Kidney tubule cell (primary cell): ENCODE measurements at regions not wholly inside any gene's neighbourhood (a gene's known extent, or its start where the extent isn't known, plus 50 kb on each side); places are given as distances from the start of the nearest gene placed in this dataset.

Experiments
- DNase-seq: peaks from one replicate; pipeline ENCODE4 v3.0.0-alpha.2; 2018; ENCODE audit warnings: low spot score

DNA sequence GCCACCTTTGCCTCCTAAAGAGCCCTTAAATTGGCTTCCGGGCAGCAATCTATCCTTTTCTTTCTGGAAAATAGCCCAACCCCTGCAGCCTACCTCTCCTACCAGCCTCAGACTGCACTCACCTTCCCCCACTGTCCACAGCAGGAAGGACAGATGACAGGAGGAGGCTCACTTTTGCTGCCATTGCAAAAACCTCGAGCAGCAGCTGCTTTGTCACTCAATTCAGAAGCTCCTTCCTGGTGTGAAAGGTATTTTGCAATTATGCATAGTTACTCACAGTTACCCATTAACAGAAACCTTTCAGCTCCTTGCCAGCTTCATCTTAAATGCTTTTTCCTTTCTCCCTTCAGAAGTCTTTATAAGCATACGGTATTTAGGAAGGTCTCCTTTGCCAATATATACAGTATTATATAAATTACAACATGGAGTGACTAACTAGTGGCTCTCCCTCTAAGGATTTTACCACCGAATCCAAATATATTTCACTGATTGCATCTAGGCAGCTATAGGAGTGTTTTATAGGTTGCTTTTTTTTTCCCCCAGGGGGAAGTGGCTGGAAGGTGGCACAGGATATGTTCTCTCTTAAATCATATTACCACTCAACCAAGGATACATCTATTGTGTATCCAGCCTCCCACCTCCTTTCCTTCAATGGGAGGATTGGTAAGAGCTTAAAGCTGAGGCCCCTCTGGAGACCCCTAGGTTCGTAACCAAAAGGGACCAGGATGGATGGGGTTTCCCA, 142.1 kb upstream of the IPO9 start:
- DNase-seq, result peak; percentile 87

DNA sequence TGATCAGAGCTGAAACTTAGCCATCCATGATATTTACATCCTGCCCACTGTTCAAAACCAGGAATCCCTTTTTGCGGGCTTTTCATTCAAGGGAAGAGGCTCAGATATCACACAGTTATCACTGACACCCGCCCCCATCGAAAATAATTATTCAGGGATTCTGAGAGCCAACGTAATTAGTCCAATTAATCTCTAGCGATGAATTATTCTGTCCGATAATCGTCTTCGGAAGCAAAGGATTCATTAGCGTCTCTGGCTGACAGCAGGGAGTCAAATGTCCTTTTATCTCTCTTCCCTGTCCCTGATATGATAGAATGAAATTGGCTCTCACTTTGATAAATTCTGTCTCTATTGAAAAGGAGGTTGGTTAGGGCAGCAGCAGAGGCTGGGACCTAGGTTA, 140.4 kb upstream of the IPO9 start:
- DNase-seq, result no peak

DNA sequence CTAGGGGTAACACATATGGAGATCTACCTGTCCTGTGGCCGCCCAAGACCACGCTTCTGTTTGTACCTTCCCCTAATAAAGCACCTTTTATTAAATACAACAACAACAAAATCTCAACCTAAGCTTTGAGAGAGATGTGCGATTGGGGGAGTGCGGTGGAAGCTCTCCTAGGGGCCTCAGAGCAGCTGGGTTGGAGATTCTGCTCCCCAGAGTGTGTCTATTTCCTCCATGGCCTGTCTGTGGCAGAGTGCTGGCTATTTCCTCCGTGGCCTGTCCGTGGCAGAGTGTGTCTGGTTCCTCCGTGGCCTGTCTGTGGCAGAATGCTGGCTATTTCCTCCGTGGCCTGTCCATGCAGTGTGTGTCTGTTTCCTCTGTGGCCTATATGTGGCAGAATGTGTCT, 139.3 kb upstream of the IPO9 start:
- DNase-seq, result no peak

DNA sequence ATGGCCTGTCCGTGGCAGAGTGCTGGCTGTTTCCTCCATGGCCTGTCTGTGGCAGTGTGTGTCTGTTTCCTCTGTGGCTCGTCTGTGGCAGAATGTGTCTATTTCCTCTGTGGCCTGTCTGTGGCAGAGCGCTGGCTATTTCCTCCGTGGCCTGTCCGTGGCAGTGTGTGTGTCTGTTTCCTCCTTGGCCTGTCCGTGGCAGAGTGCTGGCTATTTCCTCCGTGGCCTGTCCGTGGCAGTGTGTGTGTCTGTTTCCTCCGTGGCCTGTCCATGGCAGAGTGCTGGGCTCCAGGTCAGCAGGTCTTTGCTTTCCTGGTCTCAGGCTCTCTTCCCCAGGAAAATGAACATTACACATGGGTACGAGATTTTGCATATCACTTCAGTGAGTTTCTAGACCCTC, 138.4 kb upstream of the IPO9 start:
- no peak for DNase-seq

DNA sequence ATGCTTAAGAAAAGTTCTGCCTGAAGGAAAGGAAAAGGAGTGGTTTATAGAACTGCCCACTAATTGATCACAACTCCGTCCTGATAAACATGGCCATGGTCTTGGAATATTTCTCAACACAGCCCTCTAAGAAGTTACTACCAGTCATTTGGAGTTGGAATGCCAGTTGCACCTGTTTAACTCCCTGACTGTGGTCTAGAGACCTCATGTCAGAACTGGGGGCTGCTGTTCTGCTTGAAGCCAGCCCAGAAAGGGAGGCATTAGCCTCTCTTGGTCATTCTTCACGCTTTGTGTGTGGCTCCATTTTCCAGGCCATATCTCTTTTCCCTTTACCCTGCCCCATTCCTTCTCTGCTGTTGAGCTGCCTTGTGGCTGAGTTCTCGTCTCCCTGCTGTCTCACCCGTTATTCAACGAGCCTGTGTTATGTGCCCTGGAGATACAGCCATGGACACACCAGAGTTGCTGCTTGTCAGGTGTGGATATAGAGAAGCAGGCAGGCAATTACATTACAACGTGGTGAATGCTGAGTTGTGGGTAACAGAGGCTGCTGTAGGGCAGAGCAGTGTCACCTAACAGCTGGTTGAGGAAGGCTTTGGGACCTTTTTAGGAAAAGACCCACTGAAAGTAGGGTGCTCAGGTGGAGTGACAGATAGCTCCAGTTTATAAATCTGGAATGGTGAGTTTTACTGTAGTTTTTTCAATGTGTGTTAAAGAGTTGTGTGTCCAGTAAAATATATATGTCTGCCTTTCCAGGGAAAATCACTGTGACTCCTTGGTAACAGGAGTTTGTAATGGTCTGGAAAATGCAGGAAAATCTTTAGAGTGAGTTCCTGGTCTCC, 137.0 kb upstream of the IPO9 start:
- no peak for DNase-seq

DNA sequence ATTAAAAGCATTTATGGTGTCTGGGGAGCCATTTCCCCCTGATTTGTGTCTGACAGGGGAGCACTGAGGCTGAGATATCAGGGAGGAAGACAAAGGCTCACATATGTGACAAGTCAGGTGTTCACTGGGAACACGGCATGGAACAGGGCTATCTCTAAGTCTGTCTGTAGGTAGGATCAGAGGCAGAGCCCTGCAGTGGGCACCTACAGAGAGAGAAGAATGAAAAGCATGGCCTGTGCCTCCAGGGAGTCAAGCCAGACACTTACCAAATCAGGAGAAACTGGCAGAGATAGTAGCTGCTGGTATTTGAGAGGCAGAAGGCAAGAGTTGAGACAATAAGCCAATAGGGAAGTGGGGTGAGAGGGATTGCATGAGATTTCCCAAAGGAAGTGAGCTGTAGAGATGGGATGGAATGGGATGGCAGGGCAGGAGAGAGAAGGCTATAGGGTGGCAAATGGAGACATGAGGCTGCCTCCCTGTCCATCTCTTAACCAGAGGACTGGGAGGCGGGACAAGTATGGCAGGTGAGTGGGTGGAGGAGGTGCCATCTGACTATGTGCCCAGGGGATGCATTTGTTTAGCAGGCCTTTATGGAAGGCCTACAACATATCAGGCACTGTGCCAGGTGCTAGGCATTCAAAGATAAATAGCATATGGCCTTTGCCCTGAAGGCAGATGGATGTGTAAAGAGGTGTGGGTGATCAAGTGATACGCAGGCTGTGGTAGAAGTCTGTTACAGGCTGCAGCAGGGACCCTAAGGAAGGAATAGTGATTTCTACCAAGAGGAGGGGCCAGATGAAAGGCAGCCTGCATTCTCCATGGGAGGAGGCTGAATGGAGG, 136.2 kb upstream of the IPO9 start:
- DNase-seq, result no peak

DNA sequence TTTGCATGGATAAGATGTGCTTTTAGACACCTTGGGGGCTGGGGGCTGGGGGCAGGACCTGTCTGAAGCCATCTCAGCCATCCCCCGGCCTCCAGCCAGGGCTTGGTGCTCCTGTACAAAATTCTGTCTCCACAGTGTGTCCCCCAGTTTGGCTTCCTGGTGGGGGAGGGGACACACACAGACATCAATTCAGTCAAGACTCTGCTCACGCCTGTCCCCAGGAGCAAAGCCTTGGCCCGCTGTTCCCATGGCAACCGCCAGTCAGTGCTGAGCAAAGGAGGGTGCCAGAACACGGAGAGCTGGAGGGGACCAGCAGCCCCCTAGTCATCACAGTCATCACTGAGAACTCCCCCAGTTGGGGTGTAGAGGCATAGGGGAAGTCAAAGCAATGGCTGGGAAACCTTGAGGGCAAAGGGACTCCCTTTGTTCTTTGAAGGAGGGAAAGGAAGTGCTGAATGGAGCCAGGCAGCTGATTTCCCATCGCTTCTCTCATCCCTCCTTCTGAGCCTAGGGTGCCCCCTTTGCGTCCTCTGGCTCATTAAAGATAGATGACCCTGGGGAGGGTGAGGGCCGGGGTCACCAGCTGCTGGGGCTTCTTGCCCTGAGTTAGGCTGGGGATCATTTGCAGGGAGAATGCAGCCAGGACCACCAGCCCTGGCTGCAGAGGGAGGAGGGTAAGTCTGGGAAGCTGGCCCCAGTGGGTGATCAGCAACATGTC, 134.9 kb upstream of the IPO9 start:
- DNase-seq, result no peak

DNA sequence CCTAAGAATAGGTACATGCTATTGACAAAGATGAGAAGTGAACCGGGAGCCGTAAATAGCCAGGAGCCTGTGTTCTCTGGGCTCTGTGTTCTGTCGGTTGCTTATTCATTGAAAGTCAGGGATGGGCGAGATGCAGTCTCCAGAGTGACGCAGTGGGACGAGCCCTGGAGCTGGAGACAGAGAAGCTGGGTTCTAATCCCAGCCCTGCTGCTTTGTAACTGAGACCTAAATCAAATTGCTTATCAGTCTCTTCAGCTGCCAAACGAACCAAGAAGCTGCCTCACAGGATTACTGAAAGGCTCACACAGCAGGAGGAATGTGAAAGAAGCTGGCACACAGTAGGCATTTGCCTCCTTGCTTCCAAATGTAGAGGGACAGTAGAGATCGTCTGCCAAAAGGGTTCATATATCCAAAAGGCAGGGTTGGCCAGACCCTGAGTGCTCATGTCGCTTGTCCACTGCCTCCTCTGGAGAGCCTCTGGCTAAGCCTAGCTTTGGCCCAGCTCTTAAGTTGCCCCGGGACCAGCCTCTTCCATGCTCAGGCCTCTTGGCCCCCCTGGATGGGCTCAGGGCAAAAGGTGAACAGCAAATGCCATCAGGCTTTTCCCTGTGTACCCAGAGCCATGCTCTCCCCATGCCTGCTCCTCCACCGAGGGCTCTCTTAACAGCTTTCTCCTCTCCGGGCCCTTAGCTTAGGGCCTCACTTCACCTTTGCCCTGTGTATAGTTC, 134.2 kb upstream of the IPO9 start:
- no peak for DNase-seq

DNA sequence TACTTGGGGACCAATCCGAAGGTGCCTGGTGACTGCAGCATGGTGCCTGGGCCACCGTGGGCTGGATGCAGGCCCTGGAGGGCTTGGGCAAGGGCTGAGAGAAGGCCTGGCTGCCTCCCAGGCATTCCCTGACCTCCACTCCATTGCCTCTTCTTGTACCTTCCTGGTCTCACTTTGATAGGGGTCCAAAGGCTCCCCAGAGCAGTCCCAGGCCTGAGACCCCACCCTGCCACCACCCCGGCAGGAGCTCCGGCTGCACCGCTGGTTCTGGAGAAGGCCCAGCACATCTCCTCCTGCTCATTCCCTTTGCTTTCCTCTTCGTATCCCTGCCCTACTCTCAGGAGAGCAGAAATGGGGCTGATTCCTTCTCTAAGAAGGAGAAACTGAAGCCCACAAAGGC, 133.3 kb upstream of the IPO9 start:
- no peak for DNase-seq

DNA sequence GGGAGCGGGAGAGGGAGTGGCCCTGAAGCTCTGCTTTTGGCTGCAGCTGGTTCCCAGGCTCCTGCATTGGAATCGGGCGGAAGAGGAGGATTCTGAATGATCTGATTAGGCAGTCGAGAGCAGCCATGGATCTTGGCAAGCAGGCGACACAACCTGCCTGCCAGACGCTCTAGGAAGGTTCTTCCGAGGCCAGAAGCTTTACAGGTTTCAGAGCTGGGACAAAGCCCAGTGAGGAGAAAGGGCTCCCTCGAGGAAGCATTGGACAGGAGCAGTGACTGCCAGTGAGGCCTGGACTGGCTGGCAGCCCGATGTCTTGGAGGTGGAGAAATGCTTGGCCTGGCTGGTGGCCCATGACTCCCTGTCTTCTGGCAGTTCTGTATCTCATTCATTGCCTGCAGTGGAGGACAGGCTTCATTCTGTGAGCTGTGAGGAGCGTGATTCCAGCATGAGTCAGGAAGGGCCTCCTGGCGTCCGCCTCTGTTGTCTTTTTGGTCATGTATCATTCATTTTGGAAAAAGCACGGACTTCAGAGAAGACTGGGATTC, 132.7 kb upstream of the IPO9 start:
- DNase-seq, result peak; percentile 74

DNA sequence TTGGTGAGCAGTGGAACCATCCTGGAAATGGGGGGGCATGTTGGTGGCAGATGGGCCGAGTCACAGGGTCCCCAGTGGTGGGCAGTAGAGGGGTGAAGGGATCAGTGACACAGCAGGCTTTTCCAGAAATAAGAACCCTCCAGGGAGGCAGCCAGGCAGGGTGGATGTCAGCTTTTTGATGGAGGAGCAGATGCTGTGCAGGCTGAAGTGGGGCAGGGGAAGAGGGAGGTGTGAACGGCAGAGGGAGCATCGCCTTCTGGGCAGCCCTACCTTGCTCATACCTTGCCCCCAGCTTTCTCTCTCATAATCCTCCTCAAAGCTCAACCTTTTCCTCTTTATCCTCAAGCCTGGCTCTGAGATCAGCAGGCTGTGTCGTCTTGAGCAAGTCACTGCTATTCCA, 131.8 kb upstream of the IPO9 start:
- no peak for DNase-seq

DNA sequence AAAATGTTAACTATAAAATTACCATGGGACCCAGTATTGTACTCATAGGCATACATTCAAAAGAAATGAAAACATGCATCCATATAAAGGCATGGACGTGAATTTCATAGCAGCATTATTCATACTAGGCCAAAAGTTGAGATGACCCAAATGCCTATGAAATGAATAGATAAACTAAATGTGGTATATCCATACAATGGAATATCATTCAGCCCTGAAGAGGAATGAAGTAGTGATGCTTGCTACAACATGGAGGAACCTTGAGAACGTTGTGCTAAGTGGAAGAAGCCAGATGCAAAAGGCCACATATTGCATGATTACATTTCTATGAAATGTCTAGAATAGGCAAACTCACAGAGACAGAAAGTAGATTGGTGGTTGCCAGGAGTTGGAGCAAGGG, 127.1 kb upstream of the IPO9 start:
- no peak for DNase-seq

DNA sequence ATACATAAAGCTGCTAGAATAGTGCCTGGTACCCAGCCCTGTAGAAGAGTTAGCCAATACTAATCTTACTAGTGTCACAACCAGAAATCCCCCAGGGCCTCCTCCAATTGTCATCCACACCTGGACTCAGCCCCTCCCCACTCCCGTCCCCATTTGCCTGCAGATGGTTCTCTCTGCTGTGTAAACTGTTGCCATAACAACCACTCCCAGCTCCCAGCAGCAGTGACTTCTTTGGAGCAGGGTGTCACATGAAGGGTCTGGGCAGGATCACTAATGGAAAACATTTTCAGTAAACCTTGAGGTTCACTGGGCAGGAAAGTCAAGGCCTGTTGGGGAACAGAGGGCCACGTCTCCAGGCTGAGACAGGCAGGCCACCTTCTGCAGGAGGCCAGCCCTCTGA, 126.0 kb upstream of the IPO9 start:
- peak; percentile 40 for DNase-seq

DNA sequence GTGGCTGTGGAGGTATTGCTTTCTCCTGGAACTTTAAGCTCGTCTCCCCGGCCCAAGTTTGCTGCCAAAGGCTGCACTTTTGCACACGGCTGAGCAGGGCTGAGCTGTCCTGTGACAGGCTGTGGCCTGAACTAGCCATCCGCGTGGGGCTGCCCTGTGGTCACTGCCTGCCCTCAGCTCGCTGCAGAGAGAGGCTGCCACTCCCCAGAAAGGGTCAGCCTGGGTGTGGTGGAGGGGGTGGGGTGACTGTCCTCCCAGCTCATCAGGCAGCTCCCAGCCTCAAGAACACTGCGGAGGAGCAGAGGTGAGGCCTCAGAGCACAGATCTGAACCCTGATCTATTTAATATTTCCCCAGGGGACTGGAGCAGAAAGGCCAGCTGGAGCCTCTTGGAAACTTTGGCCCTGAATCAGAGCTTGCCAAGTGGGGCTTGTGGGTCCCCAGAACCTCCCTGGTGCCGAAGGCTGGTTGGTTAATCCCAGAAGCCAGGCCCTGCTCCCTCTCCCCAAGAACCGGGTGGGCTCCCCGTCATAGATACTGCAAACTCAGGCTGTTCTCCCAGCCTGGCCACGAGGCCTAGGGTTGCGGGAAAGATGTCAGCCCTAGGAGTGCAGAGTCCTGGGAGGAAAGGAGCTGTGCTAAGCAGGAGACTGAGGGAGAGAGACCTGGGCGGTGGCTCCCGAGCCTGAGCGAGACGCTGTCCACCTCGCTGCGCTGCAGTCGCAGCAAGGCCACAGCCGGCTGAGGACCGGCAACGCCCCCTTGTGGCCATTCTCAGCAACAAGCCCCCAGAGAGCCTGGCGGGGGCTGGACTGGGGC, 125.1 kb upstream of the IPO9 start:
- DNase-seq, result peak; percentile 82

DNA sequence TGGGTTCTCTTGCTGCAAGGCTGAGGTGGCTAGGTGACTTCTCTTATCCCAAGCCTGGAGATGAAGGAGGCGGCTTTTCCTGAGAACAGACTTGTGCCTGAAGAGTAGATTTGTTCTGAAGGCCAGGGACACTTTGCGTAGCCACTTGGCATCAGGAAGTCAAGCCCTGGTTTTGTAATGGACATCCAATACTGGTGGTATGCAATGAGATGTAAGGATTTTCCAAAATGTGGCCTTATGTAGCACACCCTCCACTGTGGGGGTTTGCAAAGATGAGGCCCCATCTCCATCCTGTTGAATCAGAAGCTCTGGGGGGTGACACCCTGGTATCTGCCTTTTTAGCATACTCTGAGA, 124.5 kb upstream of the IPO9 start:
- DNase-seq, result no peak

DNA sequence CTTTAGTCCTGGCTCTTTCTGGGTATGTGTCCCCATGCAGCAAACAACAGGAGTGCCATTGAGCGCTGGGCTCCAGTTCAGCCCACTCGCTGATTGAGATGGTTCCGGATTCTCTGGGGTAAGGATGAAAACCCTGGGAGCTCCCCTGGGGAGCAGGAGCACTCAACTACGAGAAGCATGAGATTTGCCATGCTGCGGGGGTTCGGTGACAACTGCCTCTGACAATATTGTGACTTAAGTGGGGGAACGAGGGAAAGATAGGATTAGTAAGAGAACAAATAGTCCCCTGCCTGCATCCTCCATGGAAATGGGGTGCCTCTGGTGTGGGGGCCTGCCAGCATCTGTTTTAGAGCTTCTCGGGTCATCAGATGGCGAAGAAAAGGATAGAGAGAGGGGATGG, 123.6 kb upstream of the IPO9 start:
- DNase-seq, result no peak

DNA sequence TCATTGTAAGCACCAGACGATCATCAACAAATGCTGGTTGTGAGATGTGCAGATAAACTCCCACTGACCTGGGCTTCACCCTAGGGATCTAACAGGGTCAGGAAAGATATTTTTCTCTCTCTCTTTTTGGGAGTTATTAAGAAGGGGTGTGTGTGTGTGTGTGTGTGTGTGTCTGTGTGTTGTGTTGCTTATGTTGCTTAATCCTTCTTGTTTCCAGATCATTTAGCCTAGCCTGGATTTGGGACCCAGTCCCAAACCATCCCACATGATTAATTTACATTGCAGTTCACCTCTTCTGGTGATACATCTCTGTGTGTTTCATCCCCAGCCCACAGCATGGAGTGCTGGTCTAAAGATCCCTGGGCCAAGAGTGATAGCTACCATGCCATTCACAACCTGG, 122.8 kb upstream of the IPO9 start:
- DNase-seq, result no peak

DNA sequence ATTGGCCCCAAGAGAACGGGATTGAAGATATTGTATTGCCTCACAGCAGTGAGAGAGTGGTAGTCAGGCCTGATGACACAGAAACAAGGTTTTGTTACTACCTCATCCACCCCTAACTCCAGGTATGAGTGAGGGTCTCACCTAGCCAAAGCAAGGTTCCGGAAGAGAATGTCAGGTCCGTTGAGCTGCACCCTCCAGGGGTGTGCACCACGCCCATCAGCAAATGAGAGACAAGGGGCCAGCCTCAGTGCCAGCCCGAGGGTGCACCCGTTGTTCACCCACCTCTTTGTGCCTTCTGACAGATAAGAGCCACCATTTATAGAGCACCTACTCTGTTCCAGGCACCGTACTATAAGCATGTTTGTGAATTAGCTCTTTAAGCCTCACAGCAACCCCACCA, 121.9 kb upstream of the IPO9 start:
- DNase-seq, result no peak

DNA sequence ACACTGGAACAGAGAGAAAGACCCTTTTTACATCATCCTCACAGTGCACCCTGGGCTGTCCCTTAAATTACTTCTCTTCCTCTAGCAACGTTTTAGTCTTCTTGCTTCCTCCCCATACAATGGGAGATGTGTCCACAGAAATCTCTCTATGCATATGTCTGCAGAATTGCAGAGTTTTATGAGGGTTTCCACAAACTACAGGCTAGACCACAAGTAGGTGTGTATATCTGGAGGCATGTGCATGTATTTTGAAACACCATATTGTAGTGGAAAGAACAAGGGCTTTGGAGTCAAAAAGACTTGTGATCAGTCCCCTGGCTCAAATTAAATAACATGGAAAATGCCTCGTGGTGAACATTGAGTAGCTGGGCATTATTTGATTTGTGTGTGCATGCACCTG, 121.3 kb upstream of the IPO9 start:
- DNase-seq, result no peak

DNA sequence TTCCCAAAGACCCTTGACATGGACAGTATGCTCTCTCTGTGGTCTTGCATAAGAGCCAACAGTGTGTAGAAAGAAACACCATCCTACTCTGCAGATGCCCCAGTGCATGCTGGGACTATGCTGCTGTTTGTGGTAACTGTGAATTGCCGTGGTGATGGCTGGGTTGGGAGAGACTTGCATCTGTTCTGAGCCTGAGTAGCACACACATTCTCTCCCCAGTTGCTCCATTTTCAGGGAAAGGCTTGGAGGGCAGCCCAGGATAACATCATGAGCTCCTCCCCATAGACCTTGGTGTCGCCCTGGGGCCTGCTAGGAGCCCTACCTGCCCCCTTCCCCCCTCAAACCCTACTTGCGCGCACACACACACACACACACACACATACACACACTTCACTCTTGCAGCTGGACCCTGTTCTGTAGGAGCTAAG, 120.9 kb upstream of the IPO9 start:
- DNase-seq, result no peak
